GM12865 (cell line): ENCODE measurements at regions not wholly inside any gene's neighbourhood (a gene's known extent, or its start where the extent isn't known, plus 50 kb on each side); places are given as distances from the start of the nearest gene placed in this dataset.

Experiments used
- DNase-seq: peaks from one replicate; pipeline ENCODE4 v3.0.0; 2010; ENCODE audit warnings: low read depth
- H3K4me3 ChIP-seq: 2 replicates; pipeline ENCODE4 v1.5.1; 2011; ENCODE audit warnings: mild to moderate bottlenecking, low read depth, low read length, control low read depth
- CTCF ChIP-seq: IDR thresholded peaks from 2 replicates; pipeline ENCODE4 v1.5.1; 2011; ENCODE audit warnings: low read length, control low read depth, low read depth, inconsistent platforms; ENCODE audit not compliant: insufficient read depth; ENCODE audit errors: missing control alignments

GRCh38 chr5:98060148-98060547 is 713.3 kb upstream of the RGMB start:
- no peak for DNase-seq
- no peak overlapping the region for H3K4me3 ChIP-seq
- no peak for TF ChIP-seq CTCF

- DNase-seq = no peak
- no peak overlapping the region for H3K4me3 ChIP-seq
- no peak for TF ChIP-seq CTCF
Measured at GRCh38 chr5:98064118-98064685, 709.3 kb upstream of the RGMB start.

- DNase-seq = no peak
- TF ChIP-seq CTCF = no peak
- H3K4me3 ChIP-seq = no peak overlapping the region
Measured at GRCh38 chr5:98065261-98065909, 708.1 kb upstream of the RGMB start.

- no peak for DNase-seq
- TF ChIP-seq CTCF = no peak
- H3K4me3 ChIP-seq = no peak overlapping the region
Measured at GRCh38 chr5:98066910-98067309, 706.6 kb upstream of the RGMB start.

- peak; percentile 27 for DNase-seq
- TF ChIP-seq CTCF = no peak
- no peak overlapping the region for H3K4me3 ChIP-seq
Measured at GRCh38 chr5:98069876-98070512, 703.5 kb upstream of the RGMB start.

GRCh38 chr5:98072921-98073320 is 700.5 kb upstream of the RGMB start:
- TF ChIP-seq CTCF = no peak
- no peak overlapping the region for H3K4me3 ChIP-seq
- DNase-seq = no peak

- TF ChIP-seq CTCF = no peak
- no peak overlapping the region for H3K4me3 ChIP-seq
- DNase-seq = no peak
Measured at GRCh38 chr5:98076501-98076900, 697.0 kb upstream of the RGMB start.
